GM18861 (cell line): ENCODE measurements at regions not wholly inside any gene's neighbourhood (a gene's known extent, or its start where the extent isn't known, plus 50 kb on each side); places are given as distances from the start of the nearest gene placed in this dataset.

Source experiments
- ATAC-seq: cut with Tn5 transposase; IDR thresholded peaks from one replicate; pipeline ENCODE4 v1.9.1; 2021; ENCODE audit not compliant: unreplicated experiment

DNA sequence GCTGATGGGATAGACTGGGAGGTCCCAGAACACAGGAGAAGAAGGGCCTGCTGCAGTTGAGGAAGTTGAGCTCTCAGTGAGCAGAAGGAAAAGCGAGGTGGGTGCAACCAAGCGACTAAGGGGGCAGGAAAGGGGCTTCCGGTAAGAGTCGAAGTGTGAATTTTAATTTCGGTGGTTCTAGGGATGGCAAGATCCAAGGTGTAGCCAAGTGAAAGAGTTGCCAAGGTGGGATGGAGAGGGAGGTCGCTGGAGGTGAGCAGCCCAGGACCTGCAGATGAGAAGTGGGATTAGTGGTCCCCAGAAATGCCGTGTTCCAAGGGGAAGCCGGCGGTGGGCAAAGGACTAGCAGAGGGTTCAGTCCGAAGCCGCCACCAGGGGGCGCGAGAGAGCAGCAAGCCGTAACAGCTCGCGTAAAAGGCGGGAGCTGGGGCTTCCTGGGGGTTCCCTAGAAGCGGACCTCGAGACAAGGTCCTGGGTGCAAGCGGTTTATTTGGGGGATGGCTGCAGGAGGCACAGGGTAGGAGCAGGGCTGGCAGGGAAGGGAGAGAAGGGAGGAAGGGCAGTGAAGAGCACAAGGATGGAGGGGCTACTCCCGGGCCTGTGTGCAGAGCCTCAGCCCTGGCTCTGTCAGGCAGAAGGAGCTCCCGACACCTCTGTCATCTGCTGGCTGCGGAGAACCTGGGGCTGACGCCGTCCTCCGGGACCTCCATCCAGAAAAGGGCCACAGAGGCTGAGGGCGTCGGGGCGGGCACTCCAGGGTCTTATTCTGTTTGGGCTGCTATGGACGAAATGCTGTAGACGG lies 103.6 kb downstream of the PAX1 start:
- no peak for ATAC-seq

DNA sequence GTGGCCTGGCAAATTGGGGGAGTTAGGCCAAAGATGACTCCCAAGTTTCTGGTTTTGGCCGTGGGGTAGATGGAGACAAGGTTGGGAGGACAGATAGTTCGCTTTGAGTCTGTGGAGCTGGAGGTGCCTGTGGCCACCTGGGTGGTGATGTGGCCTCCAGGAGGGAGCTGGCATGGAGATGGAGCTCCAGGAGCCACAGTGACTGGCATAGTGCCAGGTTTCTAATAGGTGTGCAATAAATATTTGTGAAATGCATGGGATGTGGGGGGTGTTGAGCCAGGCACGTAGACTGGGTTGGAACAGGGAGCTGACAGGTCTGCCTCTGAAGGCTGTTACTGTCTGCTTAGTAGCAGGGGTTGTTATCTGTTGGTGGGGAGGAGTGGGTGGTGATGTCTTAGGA lies 102.7 kb downstream of the PAX1 start:
- ATAC-seq: no peak

DNA sequence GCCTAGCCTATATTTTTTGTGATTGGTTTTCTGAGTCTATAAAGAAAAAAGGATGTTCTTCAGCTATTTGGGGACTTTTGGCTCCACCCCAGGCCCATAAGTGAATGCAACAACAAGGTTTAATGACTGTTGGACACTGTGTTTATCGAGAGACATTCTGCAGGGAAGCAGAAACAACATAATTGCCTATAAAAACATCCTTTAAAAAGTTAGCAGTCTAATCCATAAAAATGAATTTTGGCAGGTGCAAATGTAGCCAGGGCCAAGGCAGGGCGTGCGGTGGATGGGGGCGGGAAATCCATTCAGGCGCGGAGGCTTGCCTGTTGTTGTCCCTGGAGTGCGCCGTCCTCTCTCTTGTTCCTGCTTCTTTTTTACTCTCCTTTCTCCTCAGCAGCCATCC lies 99.3 kb downstream of the PAX1 start:
- no peak for ATAC-seq

DNA sequence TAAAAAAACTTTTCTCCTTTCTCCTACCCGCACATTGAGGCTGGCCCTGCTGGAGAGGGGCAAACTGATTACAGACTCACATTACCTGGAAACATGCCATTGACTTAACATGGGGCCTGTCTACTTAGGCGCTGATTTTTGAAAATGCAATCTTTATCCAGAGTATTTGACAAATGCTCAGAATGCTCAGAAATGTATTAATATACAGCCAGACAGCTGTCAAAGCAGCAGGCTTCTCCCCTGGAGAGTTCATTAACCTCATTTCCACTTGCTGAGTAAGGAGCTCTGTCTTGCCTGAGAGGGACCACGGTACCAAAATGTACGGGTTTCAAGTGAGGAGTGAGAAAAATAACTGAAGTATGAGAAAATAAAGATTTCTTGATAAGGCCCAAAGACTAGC lies 95.7 kb downstream of the PAX1 start:
- no peak for ATAC-seq

DNA sequence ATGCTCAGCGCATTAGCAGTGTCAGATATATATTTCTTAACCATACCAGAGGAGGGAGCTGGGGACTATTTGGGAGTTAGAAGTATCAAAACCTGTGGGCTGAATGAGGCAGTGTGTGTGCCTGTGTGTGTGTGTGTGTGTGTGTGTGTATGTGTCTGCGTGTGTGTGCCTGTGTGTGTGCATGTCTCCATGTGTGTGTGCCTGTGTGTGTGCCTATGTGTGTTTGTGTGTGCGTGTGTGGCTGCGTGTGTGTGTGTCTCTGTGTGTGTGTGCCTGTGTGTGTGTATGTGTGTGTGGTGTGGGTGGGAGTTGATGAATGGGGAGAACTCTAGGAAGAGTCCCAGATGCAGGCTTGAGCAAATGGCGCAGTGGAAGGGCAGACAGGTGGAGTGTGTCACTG lies 92.9 kb downstream of the PAX1 start:
- no peak for ATAC-seq

DNA sequence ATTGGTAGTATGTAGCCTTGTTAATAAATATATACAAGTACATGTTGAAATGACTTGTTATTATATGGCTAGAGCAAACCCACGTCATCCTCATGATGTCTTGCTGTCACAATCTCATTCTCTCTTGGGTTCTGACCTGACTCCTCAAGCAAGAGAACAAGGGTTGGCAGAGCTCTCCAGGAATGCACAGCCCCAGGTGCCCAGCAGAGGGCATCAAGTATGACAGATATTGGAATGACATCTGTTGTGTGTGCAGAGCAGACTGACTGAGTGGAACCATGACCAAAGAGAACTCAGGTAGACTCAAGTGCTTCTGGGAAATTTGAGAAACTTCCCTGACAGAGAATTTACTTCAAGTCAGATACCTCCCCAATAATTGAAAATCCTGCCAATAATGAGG lies 90.6 kb downstream of the PAX1 start:
- ATAC-seq: no peak

DNA sequence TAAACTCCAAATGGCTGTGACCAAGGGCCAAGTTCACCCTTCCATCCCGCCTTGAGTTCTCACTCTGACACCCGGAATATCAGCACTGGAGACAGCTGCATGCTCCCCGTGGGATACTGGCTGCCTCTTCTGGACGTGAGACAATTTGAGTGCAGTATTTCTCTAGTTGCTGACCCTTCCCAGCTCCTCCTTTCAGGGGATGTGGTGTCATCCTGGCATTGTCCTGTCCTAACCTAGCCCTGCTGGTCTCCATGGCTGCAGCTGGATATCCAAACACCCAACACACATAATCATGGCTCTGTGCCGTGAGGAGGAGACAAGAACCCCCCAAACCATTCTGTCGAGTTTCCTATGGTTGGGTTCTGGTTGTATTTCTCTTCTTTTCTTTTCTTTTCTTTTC lies 82.6 kb downstream of the PAX1 start:
- ATAC-seq: no peak

DNA sequence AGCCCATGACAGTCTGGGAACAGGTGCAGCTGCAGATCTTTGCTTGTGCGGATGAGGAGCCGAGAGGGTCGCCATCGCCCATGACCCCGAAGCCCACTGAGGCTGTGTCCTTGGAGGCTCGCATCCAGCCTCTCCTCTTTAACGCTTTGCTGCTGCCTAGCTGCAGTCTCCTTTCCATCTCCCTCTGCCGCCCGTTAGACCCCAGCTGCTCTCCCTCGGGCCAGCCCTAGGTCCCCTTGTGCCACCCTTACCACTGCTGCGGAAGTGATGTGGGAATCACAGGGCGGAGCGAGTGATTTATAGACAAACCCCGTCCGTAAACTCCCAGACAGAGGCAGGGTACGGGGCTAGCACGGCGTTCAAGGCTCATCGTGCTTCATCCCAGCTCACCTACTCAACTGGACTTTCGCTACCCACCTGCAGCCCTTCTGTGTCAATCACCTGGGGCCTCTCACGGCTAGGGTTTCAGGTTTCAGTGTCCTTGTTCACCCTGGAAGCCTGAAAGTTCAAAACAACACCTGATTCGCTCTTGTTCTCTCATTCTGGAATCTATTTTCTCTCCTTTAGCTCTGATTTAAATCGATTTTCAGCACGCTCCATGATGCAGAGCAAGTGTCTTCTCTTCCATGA lies 76.1 kb downstream of the PAX1 start:
- no peak for ATAC-seq

DNA sequence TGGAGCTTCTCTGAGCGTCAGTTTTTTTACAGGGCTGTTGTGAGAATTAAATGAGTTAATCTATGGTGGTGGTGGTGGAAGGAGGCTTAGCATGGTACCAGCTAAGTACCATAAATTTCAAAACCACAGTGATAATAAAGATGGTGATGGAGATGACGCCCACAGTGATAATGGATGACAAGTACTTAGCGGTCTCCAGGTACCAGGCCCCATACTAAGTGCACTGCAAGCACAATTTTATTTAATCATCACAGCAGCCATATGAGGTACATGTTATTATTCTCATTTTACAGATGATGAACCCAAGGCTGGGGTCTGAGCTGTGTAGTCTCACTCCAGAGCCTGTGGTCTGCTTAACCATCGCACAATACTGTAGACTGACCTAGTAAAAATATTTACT lies 75.1 kb downstream of the PAX1 start:
- ATAC-seq: no peak
